HG03521 (cell line): ENCODE measurements at regions not wholly inside any gene's neighbourhood (a gene's known extent, or its start where the extent isn't known, plus 50 kb on each side); places are given as distances from the start of the nearest gene placed in this dataset.
"Not testable (repeated sequence)": the region's sequence is repeated elsewhere in the genome, so short reads cannot be mapped to it uniquely, and the experiment has no call there.

ENCODE experiments used
- ATAC-seq: cut with Tn5 transposase; IDR thresholded peaks from one replicate; pipeline ENCODE4 v1.9.1; 2021; ENCODE audit warnings: mild to moderate bottlenecking, moderate library complexity; ENCODE audit not compliant: unreplicated experiment

DNA sequence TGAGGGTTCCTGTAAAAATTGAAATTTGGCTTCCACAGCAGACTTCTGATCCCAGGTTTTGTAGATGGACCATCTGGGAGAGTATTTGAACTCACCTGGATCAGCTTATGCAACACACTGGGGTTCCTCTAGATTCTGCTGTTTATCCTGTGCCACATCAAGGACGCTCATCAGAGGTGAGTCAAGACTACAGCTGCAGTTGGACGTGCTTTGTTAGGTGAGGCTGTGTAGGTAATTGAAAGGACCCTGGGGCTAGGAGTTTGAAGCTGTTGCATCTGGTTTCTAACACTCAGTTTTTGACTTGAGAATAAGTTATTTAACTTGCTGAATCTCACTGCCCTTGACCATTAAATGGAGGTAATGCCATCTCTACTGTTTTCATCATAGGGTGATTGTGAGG is 394.2 kb downstream of the EDEM1 start:
- ATAC-seq, result no peak

- ATAC-seq, result no peak
Observed at GRCh38 chr3:5583920-5584319, 396.4 kb downstream of the EDEM1 start.

DNA sequence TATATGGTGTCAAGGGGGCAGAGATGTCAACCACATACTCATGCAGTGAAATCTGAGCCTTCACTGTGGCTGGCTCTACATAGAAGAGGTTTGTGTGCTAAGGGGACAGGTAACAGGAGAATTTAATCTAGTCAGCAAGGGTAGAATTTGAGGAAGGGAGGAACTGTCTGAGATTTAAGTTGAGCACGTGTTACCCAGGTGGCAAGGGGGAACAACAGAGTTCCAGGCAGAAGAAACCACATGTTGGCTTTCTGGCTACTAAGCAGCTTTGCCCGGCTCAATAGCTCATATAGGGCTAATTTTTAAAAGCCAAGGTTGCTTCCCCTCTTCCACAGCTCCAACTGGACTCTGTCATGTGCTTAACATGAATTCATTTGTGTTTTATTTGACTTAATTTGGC is 397.6 kb downstream of the EDEM1 start:
- ATAC-seq, result no peak

DNA sequence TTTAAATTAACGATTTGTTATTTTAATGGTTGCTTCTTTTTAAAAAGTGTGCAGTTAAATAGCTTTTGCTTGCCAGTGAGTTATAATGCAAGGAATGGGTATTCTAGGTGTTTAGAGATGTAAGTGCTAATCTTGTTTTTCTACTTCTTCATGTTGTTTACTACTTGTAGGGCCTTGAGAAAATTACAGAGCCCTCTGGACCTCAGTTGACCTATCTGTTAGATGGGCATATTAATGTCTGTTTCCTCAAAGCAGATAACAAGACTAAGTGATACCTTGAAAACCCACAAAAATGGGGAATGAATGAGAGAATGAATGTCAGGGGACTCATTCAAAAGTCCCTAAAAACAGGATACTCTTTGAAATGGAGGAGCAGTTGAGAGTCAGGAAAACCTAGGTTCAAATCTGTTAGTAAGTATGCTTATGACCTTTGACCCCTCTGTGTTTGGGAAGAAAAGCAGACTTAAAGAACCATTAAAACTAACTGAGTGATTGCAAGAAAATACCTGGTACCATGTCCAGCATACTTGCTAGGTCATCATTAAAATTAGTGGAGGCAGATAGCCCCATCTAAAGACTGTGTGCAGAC is 419.5 kb downstream of the EDEM1 start:
- no peak for ATAC-seq

- no peak for ATAC-seq
Observed at GRCh38 chr3:5607581-5607980, 420.1 kb downstream of the EDEM1 start.

DNA sequence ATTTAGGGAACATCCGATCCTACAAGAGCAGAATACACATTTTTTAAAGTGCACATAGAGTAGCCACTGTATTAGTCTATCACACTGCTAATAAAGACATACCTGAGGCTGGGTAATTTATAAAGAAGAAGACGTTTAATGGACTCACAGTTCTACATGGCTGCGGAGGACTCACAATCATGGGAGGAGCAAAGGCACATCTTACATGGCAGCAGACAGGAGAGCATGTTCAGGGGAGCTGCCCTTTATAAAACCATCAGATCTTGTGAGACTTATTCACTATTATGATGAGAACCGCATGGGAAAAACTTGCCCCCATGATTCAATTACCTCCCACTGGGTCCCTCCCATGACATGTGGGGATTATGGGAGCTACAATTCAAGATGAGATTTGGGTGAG is 421.5 kb downstream of the EDEM1 start:
- ATAC-seq, result not testable (repeated sequence)

DNA sequence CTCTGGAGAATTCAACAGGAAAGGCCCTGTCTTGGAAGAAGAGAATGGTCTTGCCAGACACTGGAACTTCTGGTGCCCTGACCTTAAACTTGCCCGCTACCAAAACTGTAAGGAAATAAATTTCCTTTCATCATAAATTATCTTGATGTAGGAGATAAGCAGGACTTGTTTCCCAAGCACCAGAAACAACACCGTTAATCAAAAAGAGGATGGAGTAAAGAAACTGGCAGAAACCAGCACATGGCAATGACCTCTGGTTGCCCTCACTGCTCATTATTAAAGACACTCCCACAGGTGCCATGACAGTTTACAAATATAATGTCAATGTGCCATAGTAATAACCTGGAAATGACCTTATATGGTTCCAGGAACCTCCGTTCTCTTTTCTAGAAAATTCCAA is 426.1 kb downstream of the EDEM1 start:
- ATAC-seq, result no peak

DNA sequence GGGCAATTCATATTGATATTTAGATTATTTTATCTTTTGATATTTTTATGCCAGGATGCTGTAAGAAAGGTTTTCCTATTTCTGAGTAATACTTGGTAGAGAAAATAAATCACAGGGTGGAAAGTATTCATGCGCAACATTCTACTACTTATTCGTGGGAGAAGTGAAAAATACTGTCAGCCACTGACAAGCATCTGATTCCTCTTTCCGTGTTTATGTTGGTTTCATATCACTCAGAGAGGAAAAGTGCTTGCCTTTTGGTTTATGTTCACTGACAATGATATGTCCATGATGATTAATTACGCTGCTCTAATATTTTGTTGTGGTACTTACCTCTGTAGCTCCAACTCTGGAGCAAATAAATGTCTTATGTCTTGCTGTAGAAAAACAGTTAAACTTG is 429.4 kb downstream of the EDEM1 start:
- no peak for ATAC-seq

DNA sequence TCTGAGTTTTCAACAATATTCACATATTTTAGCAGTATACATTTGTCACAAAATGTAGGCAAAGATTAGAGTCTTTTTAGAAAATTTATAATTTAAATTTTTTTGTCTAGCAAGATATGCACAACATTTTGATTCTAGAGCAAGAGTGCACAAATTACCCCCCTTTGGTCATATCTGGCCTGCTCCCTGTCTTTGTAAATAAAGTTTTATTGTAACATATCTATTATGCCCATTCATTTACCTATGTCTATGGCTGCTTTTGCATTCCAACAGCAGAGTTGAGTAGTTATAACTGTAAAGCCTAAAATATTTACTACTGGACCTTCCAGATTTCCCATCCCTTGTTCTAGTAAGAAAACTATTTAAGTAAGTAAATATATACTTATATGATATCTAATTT is 430.7 kb downstream of the EDEM1 start:
- ATAC-seq, result no peak

DNA sequence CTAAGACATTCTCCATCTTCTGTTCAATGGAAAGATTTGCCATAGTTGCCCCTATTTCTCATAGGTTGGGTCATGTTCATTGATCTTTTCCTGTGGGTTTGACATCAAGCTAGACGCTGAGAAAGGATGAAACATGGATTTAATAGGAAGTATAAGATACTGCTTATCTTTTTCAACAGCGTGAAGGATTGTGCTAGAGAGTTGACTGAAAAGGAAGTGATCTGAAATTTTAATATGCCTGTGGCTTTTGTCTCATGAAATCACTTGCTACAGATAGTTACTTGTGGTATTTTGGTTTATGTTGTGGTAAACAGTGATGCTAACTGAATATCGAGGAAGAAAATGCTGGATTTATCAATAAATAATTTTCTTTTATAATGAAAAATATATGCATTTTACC is 442.9 kb downstream of the EDEM1 start:
- ATAC-seq, result no peak

- ATAC-seq, result no peak
Observed at GRCh38 chr3:5633960-5634359, 446.5 kb downstream of the EDEM1 start.

DNA sequence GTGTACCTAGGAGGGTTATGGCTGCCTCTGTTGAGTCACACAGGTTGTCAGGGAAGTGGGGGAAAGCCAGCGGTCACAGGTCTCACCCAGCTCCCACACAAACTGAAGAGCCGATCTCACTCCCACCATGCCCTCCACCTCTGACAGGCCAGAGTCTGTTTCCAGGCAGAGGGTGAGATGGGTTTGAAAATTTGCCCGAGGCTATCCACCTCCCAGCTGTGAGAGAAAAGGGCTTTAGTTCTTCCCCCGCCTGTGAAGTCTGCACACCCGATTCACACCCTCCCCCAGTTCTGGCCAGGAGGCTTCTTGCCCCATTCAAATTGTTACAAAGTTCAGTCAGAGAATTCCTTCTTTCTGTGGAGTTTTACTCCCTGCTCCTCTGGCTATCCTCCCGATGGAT is 446.9 kb downstream of the EDEM1 start:
- ATAC-seq, result no peak

DNA sequence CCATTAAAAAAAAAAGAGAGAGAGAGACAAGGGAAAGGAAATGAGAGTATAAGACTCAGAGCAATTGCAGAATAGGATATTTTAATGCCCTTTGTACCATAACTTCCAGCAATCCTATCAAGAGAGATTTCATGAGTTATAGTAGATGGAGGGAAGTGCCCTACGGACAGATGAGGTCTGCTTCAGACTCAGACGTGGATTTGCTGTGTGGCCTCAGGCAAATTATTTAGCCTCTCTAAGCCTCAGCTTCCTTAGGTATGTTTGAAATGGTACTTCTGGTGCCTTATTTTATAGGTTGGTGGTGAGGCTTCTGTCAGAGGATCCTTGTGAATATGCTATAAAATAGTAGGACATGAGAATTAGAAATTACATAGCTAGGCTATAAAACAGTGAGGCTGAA is 448.2 kb downstream of the EDEM1 start:
- no peak for ATAC-seq

GRCh38 chr3:5638550-5638949 is 451.0 kb downstream of the EDEM1 start:
- no peak for ATAC-seq

GRCh38 chr3:5644773-5645670 is 457.5 kb downstream of the EDEM1 start:
- ATAC-seq, result no peak

DNA sequence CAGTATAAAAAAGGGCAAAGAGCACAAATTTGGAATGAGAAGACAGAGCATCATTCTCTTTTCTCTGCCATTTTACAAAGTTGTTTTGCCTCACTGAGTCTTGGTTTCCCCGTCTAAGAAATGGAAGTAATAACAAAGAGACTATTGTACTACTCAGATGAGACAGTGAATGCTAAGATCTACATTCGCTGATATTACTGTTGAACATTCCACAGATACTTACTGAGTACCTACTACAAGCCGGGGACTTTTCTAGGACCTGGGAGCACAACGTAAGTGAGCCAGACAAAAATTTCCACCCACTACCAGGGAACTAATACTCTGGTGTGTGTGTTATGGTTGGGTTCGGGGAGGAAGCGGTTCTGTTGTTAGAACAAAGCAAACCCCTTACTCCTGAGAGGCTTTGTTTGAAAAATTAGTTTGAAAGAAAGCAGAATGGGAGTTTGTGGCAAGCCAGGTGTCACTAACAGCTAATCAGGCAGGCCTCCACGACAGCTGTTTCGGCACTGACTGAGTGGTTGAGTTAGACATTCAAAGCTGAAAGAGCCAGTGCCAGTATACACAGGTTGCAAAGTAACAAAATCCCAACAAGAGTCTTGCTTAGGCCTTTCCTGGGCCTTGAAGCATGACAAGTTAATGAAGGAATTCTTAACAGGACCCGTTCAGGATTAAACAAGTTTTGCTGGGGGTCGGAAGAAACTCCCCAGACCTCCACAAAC is 458.3 kb downstream of the EDEM1 start:
- no peak for ATAC-seq

GRCh38 chr3:5650303-5650702 is 462.8 kb downstream of the EDEM1 start:
- no peak for ATAC-seq

GRCh38 chr3:5651351-5651750 is 463.8 kb downstream of the EDEM1 start:
- ATAC-seq, result no peak

GRCh38 chr3:5653426-5654143 is 466.1 kb downstream of the EDEM1 start:
- no peak for ATAC-seq

- ATAC-seq, result no peak
Observed at GRCh38 chr3:5657106-5657505, 469.6 kb downstream of the EDEM1 start.

DNA sequence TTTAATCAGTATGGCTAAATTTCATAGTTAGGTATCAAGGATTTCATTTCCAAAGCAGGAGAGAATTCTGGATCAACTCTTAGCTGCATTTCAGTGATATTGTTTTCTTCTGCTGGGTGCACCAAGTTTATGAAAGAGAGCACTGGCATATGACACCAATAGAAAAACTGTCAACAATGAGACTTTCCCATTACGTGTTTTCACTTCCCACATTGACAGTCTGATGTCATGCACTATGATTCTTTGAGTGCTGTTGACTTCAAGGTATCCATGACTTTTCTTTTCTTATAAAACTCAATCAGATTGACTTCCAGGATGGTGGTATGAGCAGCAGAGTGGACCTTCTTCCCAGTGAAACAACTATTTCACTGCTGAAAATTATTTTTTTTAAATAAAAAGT is 476.1 kb downstream of the EDEM1 start:
- ATAC-seq, result no peak
